K562 (cell line): ENCODE measurements at regions not wholly inside any gene's neighbourhood (a gene's known extent, or its start where the extent isn't known, plus 50 kb on each side); places are given as distances from the start of the nearest gene placed in this dataset.

Experiments
- ATAC-seq: fragments of 200-7000 bp; cut with Tn5 transposase; 3 replicates; pipeline ENCODE4 v1.9.1; 2020; ENCODE audit warnings: moderate library complexity
- BruUV-seq: library from RNA; stranded (reverse); fragments of 400-500 nt; replicated peaks from 2 replicates; lab custom pipeline; 2021; lab: Mats Ljungman, UMichigan
- CTCF ChIA-PET: fragments of 300-600 bp; formaldehyde crosslinking; extraction: SDS; loops from one replicate; lab custom pipeline; 2021; ENCODE audit warnings: low intra/inter-chr PET ratio; lab: Yijun Ruan, JAX
- POLR2A ChIA-PET: fragments of 300-600, 350-650 bp; sonication (Branson Sonifier 250); formaldehyde crosslinking; extraction: SDS; loops from one replicate; lab custom pipeline; 2021; ENCODE audit warnings: antibody characterized with exemption, inconsistent platforms; lab: Yijun Ruan, JAX
- DNase-seq, 4 experiments: peaks; one replicate each; pipeline versions ENCODE4 v3.0.0 to v3.0.0-alpha.2; 2011 to 2018; ENCODE audit warnings: low spot score in 3 of 4, mixed read lengths in 3 of 4; ENCODE audit errors: extremely low read depth in 1 of 4
- FAIRE-seq: peaks from 2 replicates; lab custom pipeline; 2011; peaks lifted over from hg19 to GRCh38; lab: Jason Lieb, UNC
- H2AFZ ChIP-seq: 2 replicates; pipeline ENCODE4 v1.6.0; 2011; ENCODE audit warnings: low read depth, low read length, control low read depth, inconsistent platforms
- H3K27ac ChIP-seq: fragments of 200-600 bp; 3 replicates; pipeline ENCODE4 v1.8.0; 2011; ENCODE audit warnings: low read depth, mild to moderate bottlenecking, control low read depth, inconsistent platforms, low read length, moderate library complexity, mixed read lengths; ENCODE audit errors: extremely low read depth
- H3K27me3 ChIP-seq, 2 experiments: fragments of 300-600 bp in 1 of 2; 2 replicates in 1 of 2; 3 replicates in 1 of 2; pipeline versions ENCODE4 v1.6.0 to v1.8.0; 2011; ENCODE audit warnings: inconsistent platforms in 2 of 2, low read length in 2 of 2, mild to moderate bottlenecking in 1 of 2, mixed read lengths in 1 of 2, moderate library complexity in 1 of 2; ENCODE audit not compliant: control insufficient read depth in 2 of 2, insufficient read depth in 2 of 2
- H3K36me3 ChIP-seq: fragments of 300-600 bp; 3 replicates; pipeline ENCODE4 v1.8.0; 2011; ENCODE audit warnings: mild to moderate bottlenecking, low read length, inconsistent platforms; ENCODE audit not compliant: control insufficient read depth, insufficient read depth
- H3K4me1 ChIP-seq, 2 experiments: fragments of 200-600 bp in 1 of 2; replicated peaks in 1 of 2; 2 replicates in 1 of 2; 3 replicates in 1 of 2; pipeline versions ENCODE4 v1.5.1 to v1.8.0; 2011; ENCODE audit warnings: inconsistent platforms in 2 of 2, low read length in 2 of 2, mild to moderate bottlenecking in 1 of 2, mixed read lengths in 1 of 2, moderate library complexity in 1 of 2; ENCODE audit not compliant: control insufficient read depth in 2 of 2, insufficient read depth in 2 of 2
- H3K4me2 ChIP-seq: 2 replicates; pipeline ENCODE4 v1.6.1; 2011; ENCODE audit warnings: low read length, control low read depth, inconsistent platforms, mixed read lengths; ENCODE audit not compliant: insufficient read depth
- H3K4me3 ChIP-seq: fragments of 200-600 bp; sonication (generic), shearing (Covaris generic); 2 replicates; pipeline ENCODE4 v1.5.1; 2016; ENCODE audit warnings: control low read depth, inconsistent platforms
- H3K79me2 ChIP-seq: fragments of 200-600 bp; 3 replicates; pipeline ENCODE4 v1.8.0; 2011; ENCODE audit warnings: low read length, inconsistent platforms; ENCODE audit not compliant: control insufficient read depth, insufficient read depth
- H3K9ac ChIP-seq, 2 experiments: 2 replicates each; pipeline versions ENCODE4 v1.6.0 to v1.6.1; 2011; ENCODE audit warnings: low read depth in 2 of 2, low read length in 2 of 2, control low read depth in 1 of 2, inconsistent platforms in 1 of 2, mild to moderate bottlenecking in 1 of 2, mixed read lengths in 1 of 2; ENCODE audit not compliant: insufficient read depth in 1 of 2
- H3K9me1 ChIP-seq: one replicate; pipeline ENCODE4 v1.6.0; 2011; ENCODE audit warnings: inconsistent platforms, mild to moderate bottlenecking, low read length, moderate library complexity; ENCODE audit not compliant: control insufficient read depth, insufficient read depth
- H3K9me3 ChIP-seq: replicated peaks from 2 replicates; pipeline ENCODE4 v1.5.1; 2011; ENCODE audit warnings: low read depth, low read length, inconsistent platforms; ENCODE audit not compliant: control insufficient read depth, insufficient read depth
- H4K20me1 ChIP-seq: replicated peaks from 2 replicates; pipeline ENCODE4 v1.6.1; 2011; ENCODE audit warnings: low read length, inconsistent platforms, mixed read lengths; ENCODE audit not compliant: control insufficient read depth, insufficient read depth
- NFE2L1 ChIP-seq: fragments of 450-650 bp; IDR thresholded peaks from 2 replicates; pipeline ENCODE4 v1.6.1; 2016; ENCODE audit warnings: missing genetic modification characterization, low read depth, mild to moderate bottlenecking, missing compliant biosample characterization, moderate library complexity, borderline replicate concordance
- NFIC ChIP-seq: fragments of 450-650 bp; IDR thresholded peaks from 2 replicates; pipeline ENCODE4 v1.6.1; 2017; ENCODE audit warnings: mild to moderate bottlenecking, inconsistent platforms
- ZBTB40 ChIP-seq, 2 experiments: fragments of 450-650 bp in 1 of 2; sonication (generic) in 1 of 2; formaldehyde crosslinking in 1 of 2; IDR thresholded peaks; 2 replicates each; pipeline versions ENCODE4 v1.7.1 to v1.9.0; 2016 to 2022; ENCODE audit warnings: inconsistent platforms in 1 of 2, mild to moderate bottlenecking in 1 of 2, missing genetic modification reagents in 1 of 2
- ZNF395 ChIP-seq: fragments of 200-800 bp; sonication (Bioruptor generic); IDR thresholded peaks from 2 replicates; pipeline ENCODE4 v1.6.1; 2017; ENCODE audit warnings: missing genetic modification characterization, missing compliant biosample characterization
- ZNF584 ChIP-seq: fragments of 200-800 bp; sonication (Bioruptor generic); IDR thresholded peaks from 2 replicates; pipeline ENCODE4 v1.6.1; 2016; ENCODE audit warnings: low read depth, mild to moderate bottlenecking, missing genetic modification characterization, missing compliant biosample characterization
- WGBS: fragments of 100-300 bp; shearing (Covaris generic); methylation state at CpG from one replicate; pipeline ENCODE4 v1.1.6; 2016; ENCODE audit warnings: low coverage, mixed read lengths; ENCODE audit not compliant: insufficient coverage; ENCODE audit errors: missing lambda C conversion rate; 5-methylcytosine and 5-hydroxymethylcytosine counted together
- in situ Hi-C: fragments of 300-500 bp; cut with MboI; formaldehyde crosslinking; loops from 4 replicates; pipeline ENCODE4 v1.15.0; 2018; ENCODE audit warnings: inconsistent platforms, mixed read lengths
- intact Hi-C: fragments of 100-400 bp; cut with micrococcal nuclease; formaldehyde crosslinking; loops from 2 replicates; pipeline ENCODE4 v1.14.2; 2022
- TF ChIP-seq, protein P1 (sequence below): fragments of 250-450 bp; sonication (Bioruptor Pico); IDR thresholded peaks from 2 replicates; pipeline ENCODE4 v1.4.0; 2020; ENCODE audit warnings: mild to moderate bottlenecking, moderate library complexity

- POLR2A ChIA-PET = no interaction called here
- FAIRE-seq = no peak
- CTCF ChIA-PET = no interaction called here
Observed at GRCh38 chr14:86299994-86300393, 770.0 kb downstream of the FLRT2 start.

More at GRCh38 chr14:86299994-86300393, 770.0 kb downstream of the FLRT2 start:
- WGBS = 4% methylated on average over 3 of the region's 3 CpGs
- TF ChIP-seq NFIC (no peak), ZNF584 (CRISPR knock-in tag) (no peak), NFE2L1 (tag) (no peak), ZNF395 (CRISPR knock-in tag) (no peak), ZBTB40 (IDR thresholded peaks at IDR 0.05) (no peak), ZBTB40 (CRISPR knock-in tag; IDR thresholded peaks at IDR 0.05) (no peak)
- TF ChIP-seq, protein P1, sequence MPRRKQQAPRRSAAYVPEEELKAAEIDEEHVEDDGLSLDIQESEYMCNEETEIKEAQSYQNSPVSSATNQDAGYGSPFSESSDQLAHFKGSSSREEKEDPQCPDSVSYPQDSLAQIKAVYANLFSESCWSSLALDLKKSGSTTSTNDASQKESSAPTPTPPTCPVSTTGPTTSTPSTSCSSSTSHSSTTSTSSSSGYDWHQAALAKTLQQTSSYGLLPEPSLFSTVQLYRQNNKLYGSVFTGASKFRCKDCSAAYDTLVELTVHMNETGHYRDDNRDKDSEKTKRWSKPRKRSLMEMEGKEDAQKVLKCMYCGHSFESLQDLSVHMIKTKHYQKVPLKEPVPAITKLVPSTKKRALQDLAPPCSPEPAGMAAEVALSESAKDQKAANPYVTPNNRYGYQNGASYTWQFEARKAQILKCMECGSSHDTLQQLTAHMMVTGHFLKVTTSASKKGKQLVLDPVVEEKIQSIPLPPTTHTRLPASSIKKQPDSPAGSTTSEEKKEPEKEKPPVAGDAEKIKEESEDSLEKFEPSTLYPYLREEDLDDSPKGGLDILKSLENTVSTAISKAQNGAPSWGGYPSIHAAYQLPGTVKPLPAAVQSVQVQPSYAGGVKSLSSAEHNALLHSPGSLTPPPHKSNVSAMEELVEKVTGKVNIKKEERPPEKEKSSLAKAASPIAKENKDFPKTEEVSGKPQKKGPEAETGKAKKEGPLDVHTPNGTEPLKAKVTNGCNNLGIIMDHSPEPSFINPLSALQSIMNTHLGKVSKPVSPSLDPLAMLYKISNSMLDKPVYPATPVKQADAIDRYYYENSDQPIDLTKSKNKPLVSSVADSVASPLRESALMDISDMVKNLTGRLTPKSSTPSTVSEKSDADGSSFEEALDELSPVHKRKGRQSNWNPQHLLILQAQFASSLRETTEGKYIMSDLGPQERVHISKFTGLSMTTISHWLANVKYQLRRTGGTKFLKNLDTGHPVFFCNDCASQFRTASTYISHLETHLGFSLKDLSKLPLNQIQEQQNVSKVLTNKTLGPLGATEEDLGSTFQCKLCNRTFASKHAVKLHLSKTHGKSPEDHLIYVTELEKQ (CRISPR knock-in tag) = no peak
- Histone ChIP-seq H3K9me3 (no peaks in the 10 kb centered on the region), H2AFZ (no peak overlapping the region), H3K9ac (no peak overlapping the region), H3K27ac (no peak overlapping the region), H3K36me3 (no peaks in the 10 kb centered on the region), H3K79me2 (no peaks in the 10 kb centered on the region), H4K20me1 (no peaks in the 10 kb centered on the region), H3K4me3 (no peak overlapping the region), H3K4me2 (no peak overlapping the region), H3K4me1 (no peaks in the 10 kb centered on the region), H3K9me1 (no peaks in the 10 kb centered on the region), H3K27me3 (no peaks in the 10 kb centered on the region)
- no TSS peak for BruUV-seq
- DNase-seq = no peak
- no peak for ATAC-seq
- intact Hi-C loops (no loop called here), in situ Hi-C loops (no loop called here)
